ENCODE measurements at regions not wholly inside any gene's neighbourhood (a gene's known extent, or its start where the extent isn't known, plus 50 kb on each side); places are given as distances from the start of the nearest gene placed in this dataset.
A peak's percentile ranks its signal among the peaks of the same experiment; 100 is the strongest.

- TF ChIP-seq MAZ (IDR thresholded peaks at IDR 0.05; ENCODE audit: borderline replicate concordance, low read depth, low read length) (no peak), RNF2 (IDR thresholded peaks at IDR 0.05; ENCODE audit: borderline replicate concordance, low read depth) (no peak), TP53 (CRISPR knock-in tag; IDR thresholded peaks at IDR 0.05) (no peak), SMC3 (IDR thresholded peaks at IDR 0.05) (no peak), CBX2 (IDR thresholded peaks at IDR 0.05; ENCODE audit: borderline replicate concordance, low read depth) (no peak), HEYL (CRISPR knock-in tag; IDR thresholded peaks at IDR 0.05) (no peak), CBX8 (IDR thresholded peaks at IDR 0.05) (no peak), CHD2 (IDR thresholded peaks at IDR 0.05; ENCODE audit: low read length, partially characterized antibody) (no peak), NPAS2 (CRISPR knock-in tag; IDR thresholded peaks at IDR 0.05; ENCODE audit: borderline replicate concordance) (no peak), HOXB5 (CRISPR knock-in tag; IDR thresholded peaks at IDR 0.05) (no peak), ZSCAN20 (CRISPR knock-in tag; IDR thresholded peaks at IDR 0.05) (no peak), USF2 (IDR thresholded peaks at IDR 0.05) (no peak), CTCF (IDR thresholded peaks at IDR 0.05) (no peak), JUNB (IDR thresholded peaks at IDR 0.05) (no peak), EP300 (IDR thresholded peaks at IDR 0.05) (no peak), SREBF2 (IDR thresholded peaks at IDR 0.05) (no peak), ZFP36 (IDR thresholded peaks at IDR 0.05; ENCODE audit: borderline replicate concordance, partially characterized antibody) (no peak), RAD21 (conservative IDR thresholded peaks at IDR 0.05 in 1 of 2, IDR thresholded peaks at IDR 0.05 in 1 of 2) (no peak), NR3C1 (IDR thresholded peaks at IDR 0.05) (no peak), KDM5A (IDR thresholded peaks at IDR 0.05) (no peak)
- no peak overlapping the region for H3K4me3 ChIP-seq
- DNase-seq (ENCODE audit: low read depth in 1 of 2, low spot score in 1 of 2) (no peak), FAIRE-seq (no peak), ATAC-seq (no peak)
- no peak overlapping the region for H3K4me2 ChIP-seq
- WGBS (ENCODE audit: missing lambda C conversion rate): 28% methylated on average over 4 of the region's 4 CpGs
- ChIA-PET POLR2A (no interaction called here), CTCF (interaction anchor here (0.6 kb wide), 1 partner anchor 131 kb away, joined by 3 read pairs; no protein-coding TSS in a partner anchor)
- no peaks in the 10 kb centered on the region; the same call in 2 of the 3 replicates for H3K9me3 ChIP-seq
- no peaks in the 10 kb centered on the region for H3K4me1 ChIP-seq
- no peak overlapping the region for H3K27ac ChIP-seq
These were observed 184.1 kb upstream of the IRX5 start for GRCh38 chr16:54746596-54746995.

GRCh38 chr16:54744998-54745397 lies 185.7 kb upstream of the IRX5 start:
- peak; percentile 8; the same call in 1 of the 2 replicates for TF ChIP-seq USF2 (IDR thresholded peaks at IDR 0.05)
- no peak for TF ChIP-seq RFX5 (IDR thresholded peaks at IDR 0.05)
- 46% methylated on average over 6 of the region's 6 CpGs for WGBS (ENCODE audit: missing lambda C conversion rate)
- ATAC-seq (no peak), FAIRE-seq (no peak), DNase-seq (ENCODE audit: low read depth in 1 of 2, low spot score in 1 of 2) (no peak)
- Histone ChIP-seq H3K27ac (no peak overlapping the region), H3K4me2 (no peak overlapping the region), H3K4me3 (no peak overlapping the region), H3K9me3 (no peaks in the 10 kb centered on the region; the same call in 2 of the 3 replicates), H3K4me1 (no peaks in the 10 kb centered on the region)
- ChIA-PET POLR2A (no interaction called here), CTCF (no interaction called here)

DNA sequence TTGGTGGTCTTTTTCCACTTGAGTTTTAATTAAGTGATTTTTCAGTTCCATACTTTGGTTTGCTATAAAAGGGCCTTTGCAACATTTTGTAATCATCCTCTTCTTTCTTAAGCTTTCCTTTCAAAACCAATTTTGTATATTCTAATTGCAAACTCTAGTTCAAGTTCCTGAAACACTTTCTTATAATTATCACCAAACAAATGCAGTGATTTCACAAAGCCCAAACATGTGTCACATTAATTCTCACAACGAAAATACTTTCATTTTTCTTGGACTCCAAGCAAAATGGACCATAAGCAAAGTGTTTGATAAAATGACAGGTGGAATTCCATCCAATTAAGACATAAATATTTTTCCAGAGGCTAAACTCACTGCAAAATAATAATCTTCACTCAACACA lies 188.2 kb upstream of the IRX5 start:
- no peak overlapping the region for H3K27ac ChIP-seq
- DNase-seq (ENCODE audit: low read depth in 1 of 2, low spot score in 1 of 2) (no peak), ATAC-seq (no peak), FAIRE-seq (no peak)
- WGBS (ENCODE audit: missing lambda C conversion rate): 0% methylated on average over 1 of the region's 1 CpG
- TF ChIP-seq USF2 (IDR thresholded peaks at IDR 0.05): no peak
- no peak for TF ChIP-seq NR3C1 (IDR thresholded peaks at IDR 0.05)
- no peak for TF ChIP-seq KDM5A (IDR thresholded peaks at IDR 0.05)
- TF ChIP-seq RNF2 (IDR thresholded peaks at IDR 0.05; ENCODE audit: borderline replicate concordance, low read depth): peak; percentile 96
- TF ChIP-seq CBX8 (IDR thresholded peaks at IDR 0.05): peak; percentile 86; the same call in 1 of the 2 replicates
- TF ChIP-seq FOSB (CRISPR knock-in tag; IDR thresholded peaks at IDR 0.05): no peak
- CTCF ChIA-PET: no interaction called here
- no peak overlapping the region for H3K4me3 ChIP-seq
- H3K4me1 ChIP-seq: no peaks in the 10 kb centered on the region
- H3K4me2 ChIP-seq: no peak overlapping the region
- H3K9me3 ChIP-seq: no peaks in the 10 kb centered on the region; the same call in 2 of the 3 replicates
- POLR2A ChIA-PET: no interaction called here

All from A549 (cell line).